GM20431 (cell line): ENCODE measurements at regions not wholly inside any gene's neighbourhood (a gene's known extent, or its start where the extent isn't known, plus 50 kb on each side); places are given as distances from the start of the nearest gene placed in this dataset.
"Not testable (repeated sequence)": the region's sequence is repeated elsewhere in the genome, so short reads cannot be mapped to it uniquely, and the experiment has no call there.

Experiments used
- in situ Hi-C: fragments of 300-500 bp; cut with MseI, MboI; formaldehyde crosslinking; loops from one replicate; pipeline ENCODE4 v1.15.0; 2020; ENCODE audit warnings: low sequenced_read_pairs; ENCODE audit not compliant: unreplicated experiment

DNA sequence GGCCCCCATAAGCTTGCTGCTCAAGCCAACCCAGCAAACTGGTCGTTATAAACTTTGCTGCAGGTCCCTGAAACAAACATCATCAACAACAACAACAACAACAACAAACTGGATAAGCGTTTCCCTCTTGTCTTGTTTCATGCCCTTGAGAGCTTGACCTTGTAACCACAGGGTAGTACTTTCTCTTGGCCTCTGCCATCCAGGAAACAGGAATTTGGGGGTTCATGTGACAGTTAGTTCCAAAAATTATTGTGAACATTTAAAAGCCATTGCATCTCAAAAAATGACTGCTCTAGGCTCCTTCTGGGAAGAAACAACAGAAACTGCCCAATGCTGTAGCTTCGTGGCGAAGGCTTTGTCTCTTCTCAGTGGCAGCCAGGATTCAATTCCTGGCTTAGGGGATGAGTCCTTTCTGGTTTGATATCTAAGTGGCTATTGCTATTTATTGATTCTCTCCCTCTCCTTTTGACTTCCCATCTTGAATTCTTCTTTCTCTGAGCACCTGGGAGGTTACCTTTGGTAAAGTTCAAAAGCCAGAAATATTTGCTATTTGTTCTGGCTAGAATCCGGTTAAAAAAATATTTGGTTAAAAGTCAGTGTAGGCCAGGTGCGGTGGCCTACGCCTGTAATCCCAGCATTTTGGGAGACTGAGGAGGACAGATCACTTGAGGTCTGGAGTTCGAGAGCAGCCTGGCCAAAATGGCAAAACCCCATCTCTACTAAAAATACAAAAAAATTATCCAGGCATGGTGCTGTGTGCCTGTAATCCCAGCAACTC is 52.0 kb upstream of the CPM start:
- in situ Hi-C loops, result no loop called here

DNA sequence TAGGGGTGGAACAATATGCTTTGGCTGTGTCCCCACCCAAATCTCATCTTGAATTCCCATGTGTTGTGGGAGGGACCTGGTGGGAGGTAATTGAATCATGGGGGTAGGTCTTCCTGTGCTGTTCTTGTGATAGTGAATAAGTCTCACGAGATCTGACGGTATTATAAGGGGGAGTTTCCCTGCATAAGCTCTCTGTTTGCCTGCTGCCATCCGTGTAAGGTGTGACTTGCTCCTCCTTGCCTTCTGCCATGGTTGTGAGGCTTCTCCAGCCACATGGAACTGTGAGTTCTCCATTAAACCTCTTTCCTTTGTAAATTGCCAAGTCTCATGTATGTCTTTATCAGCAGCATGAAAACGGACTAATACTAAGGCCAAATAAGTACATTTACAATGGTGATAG is 64.6 kb upstream of the CPM start:
- in situ Hi-C loops, result not testable (repeated sequence)

- in situ Hi-C loops, result no loop called here
These were observed 65.1 kb upstream of the CPM start for GRCh38 chr12:68998041-68998440.

DNA sequence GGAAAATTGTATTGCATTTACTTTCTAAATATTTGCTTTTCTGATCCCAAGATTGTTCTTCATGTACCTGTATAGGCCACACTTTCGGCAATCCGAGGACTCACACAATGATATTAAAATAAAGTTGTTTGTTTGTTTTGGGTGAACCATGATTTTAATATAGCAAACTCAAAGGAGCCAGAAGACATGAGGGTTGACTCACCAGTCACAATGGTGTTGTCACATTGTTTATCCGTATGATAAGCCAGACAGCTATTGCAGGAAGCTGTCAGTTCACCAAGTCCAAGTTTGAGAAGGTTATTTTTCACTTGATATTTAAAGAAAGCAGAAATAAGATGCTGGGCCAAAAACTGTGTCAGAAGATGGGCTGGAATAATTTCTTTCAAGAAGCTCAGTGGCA is 67.1 kb upstream of the CPM start:
- in situ Hi-C loops, result no loop called here

DNA sequence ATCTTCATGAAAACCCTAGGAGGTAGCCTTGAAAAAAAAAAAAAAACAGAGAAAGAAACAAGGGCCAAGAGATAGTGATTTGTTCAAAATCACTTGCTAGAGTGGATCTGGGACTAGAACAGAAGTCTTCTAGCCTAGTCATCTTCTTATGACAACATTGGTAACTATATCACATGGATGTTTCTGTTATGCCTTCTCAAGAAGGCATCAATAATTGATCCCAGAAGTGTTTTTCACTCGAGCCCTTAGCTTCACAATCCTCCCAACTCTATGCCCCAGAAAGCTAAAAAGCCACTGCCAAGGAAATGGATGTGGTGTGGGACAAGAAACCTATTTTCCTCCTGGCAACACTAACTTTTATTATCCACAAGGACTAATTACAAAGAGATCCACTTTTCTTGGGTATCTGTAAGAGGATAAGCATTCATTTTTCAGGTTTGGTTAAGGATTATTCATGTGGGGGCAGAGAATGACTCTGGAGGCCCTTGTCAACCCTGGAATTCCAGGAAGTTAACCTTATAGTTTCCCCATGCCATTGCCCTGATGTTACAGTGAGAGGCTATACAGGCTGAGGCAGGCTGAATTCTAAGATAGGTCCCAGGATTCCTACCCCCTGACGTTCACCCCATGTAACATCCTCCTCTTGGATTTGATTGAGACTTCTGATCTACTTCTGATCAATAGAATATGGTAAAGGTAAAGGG is 67.7 kb upstream of the CPM start:
- in situ Hi-C loops, result no loop called here

- in situ Hi-C loops, result no loop called here
These were observed 68.3 kb upstream of the CPM start for GRCh38 chr12:69001251-69001650.

DNA sequence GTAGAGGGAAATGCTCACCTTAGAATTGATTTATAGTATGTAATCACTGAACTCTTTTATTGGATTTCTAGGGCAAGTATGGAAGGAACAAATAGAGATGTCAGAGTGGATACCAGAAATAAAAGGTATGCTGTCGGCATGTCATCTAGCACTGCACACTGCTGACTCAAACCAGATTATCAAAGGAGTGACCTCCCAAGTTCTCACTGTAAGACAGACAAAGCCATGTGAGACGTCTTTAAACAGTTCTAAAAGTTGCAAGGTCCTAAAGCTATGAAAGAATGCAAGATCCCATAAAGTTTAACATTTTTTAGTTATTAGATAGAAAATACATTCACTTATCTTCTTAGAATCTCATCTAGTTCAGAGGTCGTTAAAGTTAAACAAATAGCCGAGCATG is 70.0 kb upstream of the CPM start:
- in situ Hi-C loops, result no loop called here

DNA sequence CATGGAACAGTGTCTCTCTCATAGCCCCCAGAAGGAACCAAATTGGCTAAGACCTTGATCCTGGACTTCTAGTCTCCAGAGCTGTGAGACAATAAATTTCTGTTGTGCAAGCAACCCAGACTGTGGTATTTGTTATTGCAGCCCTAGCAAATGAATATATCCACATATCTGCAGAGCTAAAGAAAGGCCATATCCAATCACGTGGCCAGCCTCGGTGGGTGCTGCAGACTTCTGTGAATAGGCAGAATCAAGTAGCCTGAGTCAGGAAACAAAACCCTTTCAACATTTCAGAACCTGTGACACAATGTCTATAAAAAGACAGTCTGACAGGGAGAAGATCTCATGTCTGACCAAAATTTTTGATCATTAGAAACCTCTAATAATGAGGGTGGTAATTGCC is 71.0 kb upstream of the CPM start:
- in situ Hi-C loops, result no loop called here

- in situ Hi-C loops, result no loop called here
These were observed 74.3 kb upstream of the CPM start for GRCh38 chr12:69007101-69007854.

DNA sequence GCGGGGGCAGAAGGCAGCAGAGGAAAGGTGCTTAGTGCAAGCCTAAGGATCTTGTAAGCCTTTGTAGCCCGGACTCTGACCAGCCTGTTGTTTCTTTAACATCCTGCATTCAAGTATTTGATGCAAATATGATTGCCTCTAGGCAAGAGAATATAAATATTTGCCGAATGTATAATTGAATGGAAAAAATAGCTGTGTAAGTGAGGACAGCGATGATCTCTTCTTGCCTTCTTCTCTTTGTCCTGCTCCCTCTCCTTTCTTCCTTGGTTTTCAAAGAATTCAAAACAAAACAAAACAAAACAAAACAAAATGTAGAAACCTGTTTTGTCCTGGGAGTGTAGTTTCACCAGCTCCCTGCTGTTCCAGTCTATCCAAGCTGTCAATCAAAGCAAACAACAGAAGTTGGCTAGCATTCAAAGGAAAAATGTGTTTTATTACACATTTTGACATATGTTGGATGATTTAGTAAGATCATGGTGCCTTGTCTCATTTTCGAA is 74.9 kb upstream of the CPM start:
- in situ Hi-C loops, result no loop called here

DNA sequence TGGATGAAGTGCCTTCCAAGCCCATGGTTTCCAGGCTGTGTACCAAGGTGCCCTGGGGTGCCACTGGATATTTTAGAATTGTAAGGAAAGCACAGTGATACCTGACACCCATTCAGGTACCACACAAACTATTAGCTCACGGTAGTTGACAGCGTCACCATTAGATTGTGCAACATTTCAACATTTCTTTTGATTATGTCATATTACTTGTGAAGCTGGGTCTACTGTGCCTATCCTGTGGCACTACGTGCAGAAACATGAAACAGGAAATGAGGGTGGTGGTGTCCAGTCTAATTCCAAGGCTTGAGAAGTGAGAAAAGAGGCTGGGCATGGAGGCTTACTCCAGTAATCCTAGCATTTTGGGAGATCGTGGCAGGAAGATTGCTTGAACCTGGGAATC is 75.5 kb upstream of the CPM start:
- in situ Hi-C loops, result no loop called here

DNA sequence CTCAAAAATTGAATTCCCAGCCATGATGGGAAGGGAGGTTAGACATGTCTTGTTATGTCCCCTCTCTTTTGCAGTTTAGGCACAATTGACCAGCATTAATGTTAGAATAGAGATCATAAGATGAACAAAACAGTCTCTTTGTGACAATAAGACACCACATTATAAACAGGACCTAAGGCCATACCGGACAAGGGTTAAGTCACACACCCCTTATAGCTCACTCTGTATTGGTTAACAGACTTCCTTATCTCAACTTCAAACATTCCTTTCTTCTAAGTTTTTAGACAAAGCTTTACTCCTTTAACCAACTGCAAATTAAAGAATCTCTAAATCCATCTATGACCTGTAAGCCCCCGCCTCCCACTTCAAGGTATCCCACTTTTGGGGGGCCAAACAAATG is 81.1 kb upstream of the CPM start:
- in situ Hi-C loops, result no loop called here

DNA sequence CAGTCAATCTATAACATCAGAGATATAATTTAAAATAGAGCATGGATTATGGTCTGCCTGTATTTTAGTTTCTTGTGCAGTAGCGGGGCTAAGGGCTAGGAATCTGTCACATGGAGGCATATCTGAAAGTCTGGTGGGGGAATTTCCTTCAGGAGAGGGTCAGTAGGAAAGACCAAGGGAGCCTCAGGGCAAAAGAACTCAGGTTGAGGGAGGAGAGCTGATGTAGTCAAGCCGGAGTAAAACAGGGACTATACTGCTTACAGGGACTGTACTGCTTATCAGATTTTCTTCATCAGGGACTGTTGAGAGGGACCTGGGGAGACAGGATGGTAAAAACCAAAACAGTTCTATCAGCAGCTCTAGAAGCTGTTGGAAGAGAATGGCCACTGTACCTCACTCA is 82.0 kb upstream of the CPM start:
- in situ Hi-C loops, result no loop called here

DNA sequence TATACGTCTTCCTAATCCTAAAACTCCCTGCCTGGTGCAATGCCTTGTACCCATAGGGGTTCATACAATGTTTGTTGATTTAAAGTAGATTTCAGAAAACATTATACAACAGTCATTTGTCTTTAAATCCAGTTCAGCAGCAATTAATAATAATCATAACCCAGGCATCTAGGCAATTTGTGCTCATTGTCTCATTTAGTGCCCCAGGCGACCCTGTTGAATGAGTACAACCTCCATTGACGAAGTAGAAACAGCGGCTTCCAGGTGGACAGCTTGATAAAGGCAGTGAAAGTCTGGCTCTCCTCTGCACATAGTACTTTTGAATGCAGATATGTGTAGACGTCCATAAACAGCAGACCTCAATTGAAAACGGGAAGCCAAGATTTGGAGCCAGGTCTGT is 82.9 kb upstream of the CPM start:
- in situ Hi-C loops, result no loop called here

DNA sequence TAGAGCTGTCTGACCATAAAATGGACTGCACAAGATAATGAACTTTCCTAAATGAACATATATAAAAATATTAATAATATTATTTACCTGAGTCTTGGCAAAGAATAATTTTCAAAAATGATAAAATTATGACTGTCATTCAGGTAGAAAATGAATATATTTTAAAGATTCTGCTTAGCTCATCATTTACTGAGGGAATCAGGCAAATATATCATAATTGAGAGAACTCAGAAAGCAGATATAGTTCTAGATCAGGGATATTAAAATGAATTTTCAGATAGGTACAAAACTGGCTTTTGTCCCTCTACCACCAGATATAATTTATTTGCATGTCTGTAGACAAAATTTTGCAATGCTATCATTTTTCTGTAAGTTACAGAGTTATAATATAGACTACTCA is 86.1 kb upstream of the CPM start:
- in situ Hi-C loops, result no loop called here

GRCh38 chr12:69019910-69020309 is 86.9 kb upstream of the CPM start:
- in situ Hi-C loops, result no loop called here

GRCh38 chr12:69022674-69023073 is 89.7 kb upstream of the CPM start:
- in situ Hi-C loops, result no loop called here

DNA sequence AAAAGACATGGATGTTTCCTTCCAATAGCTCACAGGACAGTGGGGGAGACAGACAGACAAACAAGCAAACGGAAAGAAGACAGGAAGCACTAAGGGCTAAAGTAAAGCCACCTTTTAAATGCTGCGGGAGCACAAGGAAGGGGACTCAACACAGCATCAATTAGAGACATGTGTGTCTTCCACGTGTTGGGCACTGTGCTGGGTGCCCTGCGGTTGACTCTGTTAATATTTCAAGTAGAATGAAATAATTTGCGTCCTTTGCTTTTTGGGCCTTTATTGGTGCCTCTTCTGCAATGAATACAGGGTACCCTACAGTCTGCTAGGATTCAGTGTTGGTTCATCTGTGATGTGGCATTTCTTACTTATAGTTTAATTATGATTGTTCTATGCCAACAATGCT is 90.9 kb upstream of the CPM start:
- in situ Hi-C loops, result no loop called here

DNA sequence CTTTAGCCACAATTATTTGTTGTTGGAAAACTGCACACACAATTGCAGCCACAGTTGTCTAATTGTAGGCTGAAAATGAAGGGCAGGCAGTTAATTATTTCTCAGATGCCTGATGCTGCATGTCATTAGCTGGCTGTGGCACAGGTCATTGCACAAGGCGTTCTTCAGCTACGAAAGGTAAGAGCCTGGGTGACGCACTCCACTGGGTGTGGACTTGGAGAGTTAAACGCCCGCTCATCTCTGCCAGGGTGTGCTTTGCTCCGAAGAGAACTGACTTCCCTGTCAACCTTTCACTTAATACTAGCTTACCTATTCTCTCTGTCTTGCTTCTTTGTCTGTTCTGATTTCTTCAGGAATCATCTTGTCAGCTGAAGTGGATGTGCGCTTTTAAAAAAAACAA is 91.4 kb upstream of the CPM start:
- in situ Hi-C loops, result no loop called here

GRCh38 chr12:69024907-69025306 is 91.9 kb upstream of the CPM start:
- in situ Hi-C loops, result no loop called here

DNA sequence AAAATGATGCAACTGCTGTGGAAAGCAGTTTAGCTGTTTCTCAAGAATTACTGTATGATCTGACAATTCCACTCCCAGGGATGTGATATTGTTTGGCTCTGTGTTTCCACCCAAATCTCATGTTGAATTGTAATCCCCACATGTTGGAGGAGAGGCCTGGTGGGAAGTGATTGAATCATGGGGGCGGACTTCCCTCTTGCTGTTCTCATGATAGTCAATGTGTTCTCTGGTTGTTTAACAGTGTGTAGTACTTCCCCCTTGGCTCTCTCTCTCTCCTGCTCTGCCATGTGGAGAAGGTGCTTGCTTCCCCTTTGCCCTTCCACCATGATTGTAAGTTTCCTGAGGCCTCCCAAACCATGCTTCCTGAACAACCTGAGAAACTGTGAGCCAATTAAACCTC is 93.4 kb upstream of the CPM start:
- in situ Hi-C loops, result no loop called here
